ENCODE measurements at regions not wholly inside any gene's neighbourhood (a gene's known extent, or its start where the extent isn't known, plus 50 kb on each side); places are given as distances from the start of the nearest gene placed in this dataset.

- intact Hi-C loops (cut with DNase I) = no loop called here
- Histone ChIP-seq H3K4me1 (no peaks in the 10 kb centered on the region), H3K4me3 (no peak overlapping the region), H3K27me3 (no peaks in the 10 kb centered on the region), H3K36me3 (no peaks in the 10 kb centered on the region), H3K9me3 (peaks cover 0 to 4% (median 0%) of the 10 kb centered on the region in 12 donors), H3K27ac (no peak overlapping the region)
- 79 to 81% (median 79%) methylated on average over 7 of the region's 7 CpGs for WGBS, 4 donors
- TF ChIP-seq CTCF (IDR thresholded peaks at IDR 0.05) = no peak
- TF ChIP-seq POLR2A (IDR thresholded peaks at IDR 0.05) = no peak
- ATAC-seq = no peak
- no peak for DNase-seq
These were observed 304.1 kb upstream of the EPHA6 start for GRCh38 chr3:96510334-96510733.

GRCh38 chr3:96537165-96537564 lies 277.2 kb upstream of the EPHA6 start:
- ATAC-seq = no peak
- intact Hi-C loops (cut with DNase I) = no loop called here
- H3K4me1 ChIP-seq = no peaks in the 10 kb centered on the region
- H3K36me3 ChIP-seq = no peaks in the 10 kb centered on the region
- TF ChIP-seq CTCF (IDR thresholded peaks at IDR 0.05) (no peak), POLR2A (IDR thresholded peaks at IDR 0.05) (no peak)
- no peaks in the 10 kb centered on the region for H3K27me3 ChIP-seq
- DNase-seq = no peak
- peaks cover 0 to 11% (median 1%) of the 10 kb centered on the region in 12 donors for H3K9me3 ChIP-seq
- H3K27ac ChIP-seq = no peak overlapping the region
- no peak overlapping the region for H3K4me3 ChIP-seq

- WGBS, 4 donors = 50 to 71% (median 55%) methylated on average over 1 of the region's 1 CpG
- Histone ChIP-seq H3K27ac (no peak overlapping the region), H3K4me3 (no peak overlapping the region), H3K4me1 (no peaks in the 10 kb centered on the region), H3K9me3 (peaks cover 0 to 11% (median 2%) of the 10 kb centered on the region in 12 donors), H3K36me3 (no peaks in the 10 kb centered on the region), H3K27me3 (no peaks in the 10 kb centered on the region)
- TF ChIP-seq POLR2A (IDR thresholded peaks at IDR 0.05) = no peak
- DNase-seq = no peak
- ATAC-seq = no peak
- intact Hi-C loops (cut with DNase I) = no loop called here
These were observed 276.2 kb upstream of the EPHA6 start for GRCh38 chr3:96538186-96538585.

GRCh38 chr3:96548073-96548472 lies 266.3 kb upstream of the EPHA6 start:
- DNase-seq (no peak), ATAC-seq (no peak)
- Histone ChIP-seq H3K9me3 (peaks cover 0 to 29% (median 3%) of the 10 kb centered on the region in 12 donors), H3K27ac (no peak overlapping the region), H3K4me1 (no peaks in the 10 kb centered on the region), H3K4me3 (no peak overlapping the region), H3K36me3 (no peaks in the 10 kb centered on the region), H3K27me3 (no peaks in the 10 kb centered on the region)
- intact Hi-C loops (cut with DNase I) = no loop called here
- TF ChIP-seq CTCF (IDR thresholded peaks at IDR 0.05) (no peak), POLR2A (IDR thresholded peaks at IDR 0.05) (no peak)
- 57 to 67% (median 60%) methylated on average over 3 of the region's 3 CpGs for WGBS, 4 donors

GRCh38 chr3:96576935-96577334 lies 237.5 kb upstream of the EPHA6 start:
- Histone ChIP-seq H3K36me3 (no peaks in the 10 kb centered on the region), H3K9me3 (peaks cover 0 to 31% (median 14%) of the 10 kb centered on the region in 12 donors), H3K27me3 (no peaks in the 10 kb centered on the region), H3K4me3 (no peak overlapping the region), H3K4me1 (no peaks in the 10 kb centered on the region), H3K27ac (no peak overlapping the region)
- ATAC-seq (no peak), DNase-seq (no peak)
- TF ChIP-seq POLR2A (IDR thresholded peaks at IDR 0.05) (no peak), CTCF (IDR thresholded peaks at IDR 0.05) (no peak)
- intact Hi-C loops (cut with DNase I) = no loop called here
- 78 to 88% (median 80%) methylated on average over 3 of the region's 3 CpGs for WGBS, 4 donors
